ENCODE measurements at regions not wholly inside any gene's neighbourhood (a gene's known extent, or its start where the extent isn't known, plus 50 kb on each side); places are given as distances from the start of the nearest gene placed in this dataset.

DNA sequence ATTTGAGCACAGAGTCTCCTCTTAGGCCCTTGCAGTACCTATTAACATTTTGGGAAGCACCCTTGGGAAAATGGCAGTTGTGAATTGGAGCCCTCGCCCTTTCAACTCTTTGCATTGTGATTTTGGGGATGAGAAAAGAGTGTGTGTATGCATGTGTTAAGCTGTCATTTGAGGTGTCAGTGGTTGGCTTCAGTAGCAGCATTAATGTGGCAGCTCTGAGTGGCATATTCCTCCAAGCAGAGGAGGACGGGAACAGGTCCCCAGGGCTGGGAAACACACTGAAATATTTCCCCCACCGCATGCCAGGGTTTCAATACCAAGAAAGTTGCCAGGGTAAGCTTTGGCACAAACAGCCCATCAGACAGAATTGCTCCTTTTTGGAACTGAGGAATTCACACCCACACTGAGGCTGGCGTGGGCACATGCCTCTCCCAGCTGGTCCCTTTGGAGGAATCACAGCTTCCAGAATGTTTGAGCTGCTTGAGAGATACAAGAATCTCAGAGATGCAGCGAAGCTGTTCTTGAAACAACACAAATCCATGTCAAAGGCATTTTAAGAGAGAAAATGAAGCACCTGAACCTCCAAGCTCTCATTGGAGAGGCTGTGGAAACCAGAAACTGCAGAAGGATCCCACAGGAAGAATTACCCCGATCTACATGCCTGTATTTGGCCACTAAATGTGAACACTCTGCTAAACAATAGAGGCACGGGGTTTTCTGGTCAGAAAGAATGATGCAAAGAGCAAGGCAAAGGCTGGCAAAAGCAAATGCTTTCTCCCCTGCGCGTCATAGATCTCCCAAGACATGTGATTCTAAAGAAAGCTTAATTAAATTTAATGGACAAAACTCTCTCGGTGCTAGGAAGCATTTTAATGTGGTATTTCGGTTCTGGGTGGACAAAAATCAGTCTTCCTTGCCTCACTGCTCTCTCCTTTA, 67.2 kb upstream of the RCN1 start:
- Mint-ChIP-seq H3K36me3 (no peaks in the 10 kb centered on the region), H3K27me3 (peaks cover 13% of the 10 kb centered on the region), H3K27ac (no peak overlapping the region), H3K4me1 (ENCODE audit: unreplicated experiment) (no peaks in the 10 kb centered on the region), H3K9me3 (no peaks in the 10 kb centered on the region), H3K4me3 (no peak overlapping the region)
- DNase-seq (ENCODE audit: extremely low spot score, unreplicated experiment), result no peak
- TF ChIP-seq, protein P1, sequence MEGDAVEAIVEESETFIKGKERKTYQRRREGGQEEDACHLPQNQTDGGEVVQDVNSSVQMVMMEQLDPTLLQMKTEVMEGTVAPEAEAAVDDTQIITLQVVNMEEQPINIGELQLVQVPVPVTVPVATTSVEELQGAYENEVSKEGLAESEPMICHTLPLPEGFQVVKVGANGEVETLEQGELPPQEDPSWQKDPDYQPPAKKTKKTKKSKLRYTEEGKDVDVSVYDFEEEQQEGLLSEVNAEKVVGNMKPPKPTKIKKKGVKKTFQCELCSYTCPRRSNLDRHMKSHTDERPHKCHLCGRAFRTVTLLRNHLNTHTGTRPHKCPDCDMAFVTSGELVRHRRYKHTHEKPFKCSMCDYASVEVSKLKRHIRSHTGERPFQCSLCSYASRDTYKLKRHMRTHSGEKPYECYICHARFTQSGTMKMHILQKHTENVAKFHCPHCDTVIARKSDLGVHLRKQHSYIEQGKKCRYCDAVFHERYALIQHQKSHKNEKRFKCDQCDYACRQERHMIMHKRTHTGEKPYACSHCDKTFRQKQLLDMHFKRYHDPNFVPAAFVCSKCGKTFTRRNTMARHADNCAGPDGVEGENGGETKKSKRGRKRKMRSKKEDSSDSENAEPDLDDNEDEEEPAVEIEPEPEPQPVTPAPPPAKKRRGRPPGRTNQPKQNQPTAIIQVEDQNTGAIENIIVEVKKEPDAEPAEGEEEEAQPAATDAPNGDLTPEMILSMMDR (conservative IDR thresholded peaks at IDR 0.05), result no peak

DNA sequence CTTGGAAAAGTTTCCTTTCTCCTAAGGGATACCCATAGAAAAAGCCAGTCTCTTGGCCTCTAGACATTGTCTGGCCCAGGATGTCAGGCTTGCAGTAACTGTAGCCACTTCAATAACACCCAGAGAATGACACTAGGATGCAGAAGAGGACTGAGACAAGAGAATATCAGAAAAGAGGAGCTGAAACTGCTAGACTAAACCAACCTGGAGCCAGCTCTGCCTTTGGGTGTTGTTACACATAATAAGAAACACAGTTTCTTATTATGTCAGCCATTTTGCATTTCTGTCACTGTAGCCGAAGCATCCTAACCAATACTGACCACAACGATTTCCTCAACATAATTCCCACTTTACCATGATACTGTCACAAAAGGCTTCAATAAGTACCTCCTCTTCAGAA, 72.2 kb upstream of the RCN1 start:
- no peak overlapping the region for H3K4me3 Mint-ChIP-seq
- peaks cover 31% of the 10 kb centered on the region for H3K27me3 Mint-ChIP-seq

DNA sequence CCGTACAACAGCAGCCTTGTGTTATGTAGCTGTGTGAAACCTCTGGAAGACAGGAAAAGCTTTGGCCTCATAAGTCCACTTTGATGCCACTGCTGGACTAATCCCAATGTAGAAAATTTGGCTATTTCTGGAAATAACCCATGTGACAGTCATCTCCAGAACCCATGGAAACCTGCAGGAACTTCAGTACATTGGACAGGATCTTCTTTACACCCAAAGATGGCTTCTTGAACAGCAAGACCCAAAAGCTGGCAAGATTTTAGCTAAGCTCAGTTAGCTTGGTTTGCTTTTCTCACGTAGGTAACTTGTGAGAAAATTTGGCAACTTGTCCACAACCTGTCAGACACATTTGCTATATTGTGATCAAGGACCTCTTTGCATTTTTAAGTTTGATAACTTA, 74.8 kb upstream of the RCN1 start:
- no peaks in the 10 kb centered on the region for H3K9me3 Mint-ChIP-seq
- H3K27ac Mint-ChIP-seq, result no peak overlapping the region
- TF ChIP-seq, protein P1 (conservative IDR thresholded peaks at IDR 0.05), result no peak
- no peak for DNase-seq (ENCODE audit: extremely low spot score, unreplicated experiment)
- H3K27me3 Mint-ChIP-seq, result peaks cover 36% of the 10 kb centered on the region
- H3K36me3 Mint-ChIP-seq, result no peaks in the 10 kb centered on the region
- H3K4me1 Mint-ChIP-seq (ENCODE audit: unreplicated experiment), result no peaks in the 10 kb centered on the region
- no peak overlapping the region for H3K4me3 Mint-ChIP-seq

More for the DNA sequence above, 72.2 kb upstream of the RCN1 start:
- Mint-ChIP-seq H3K9me3 (no peaks in the 10 kb centered on the region), H3K4me1 (ENCODE audit: unreplicated experiment) (no peaks in the 10 kb centered on the region), H3K27ac (no peak overlapping the region), H3K36me3 (no peaks in the 10 kb centered on the region)
- DNase-seq (ENCODE audit: extremely low spot score, unreplicated experiment), result no peak
- TF ChIP-seq, protein P1 (conservative IDR thresholded peaks at IDR 0.05), result no peak

GRCh38 chr11:32015427-32015826, 75.4 kb upstream of the RCN1 start:
- no peak overlapping the region for H3K4me3 Mint-ChIP-seq
- no peak overlapping the region for H3K27ac Mint-ChIP-seq
- no peak for DNase-seq (ENCODE audit: extremely low spot score, unreplicated experiment)
- TF ChIP-seq, protein P1 (conservative IDR thresholded peaks at IDR 0.05), result no peak
- H3K36me3 Mint-ChIP-seq, result no peaks in the 10 kb centered on the region
- H3K27me3 Mint-ChIP-seq, result peaks cover 42% of the 10 kb centered on the region
- no peaks in the 10 kb centered on the region for H3K4me1 Mint-ChIP-seq (ENCODE audit: unreplicated experiment)
- no peaks in the 10 kb centered on the region for H3K9me3 Mint-ChIP-seq

DNA sequence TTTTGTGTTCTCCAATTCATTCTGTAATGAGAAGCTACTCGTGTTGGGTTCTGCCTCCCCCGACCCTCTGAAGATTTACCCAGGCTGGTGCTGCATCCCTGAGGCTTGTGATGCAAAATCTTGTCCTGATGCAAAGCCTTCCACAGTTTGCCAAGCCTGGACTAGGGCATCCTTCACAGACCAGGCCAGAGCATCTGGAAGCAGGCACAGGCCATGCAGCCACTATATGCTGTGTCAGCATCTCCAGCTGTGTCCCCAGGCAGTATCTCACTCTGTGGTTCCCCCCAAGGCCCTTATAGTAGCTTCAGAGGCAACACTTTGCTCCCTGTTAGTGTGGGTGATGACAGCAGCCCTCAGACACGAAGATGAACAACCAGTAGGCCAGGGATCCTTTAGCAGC, 77.3 kb upstream of the RCN1 start:
- peaks cover 58% of the 10 kb centered on the region for H3K27me3 Mint-ChIP-seq
- H3K27ac Mint-ChIP-seq, result no peak overlapping the region
- TF ChIP-seq, protein P1 (conservative IDR thresholded peaks at IDR 0.05), result no peak

More for the DNA sequence above, 77.3 kb upstream of the RCN1 start:
- H3K4me1 Mint-ChIP-seq (ENCODE audit: unreplicated experiment), result no peaks in the 10 kb centered on the region
- no peak for DNase-seq (ENCODE audit: extremely low spot score, unreplicated experiment)
- H3K4me3 Mint-ChIP-seq, result no peak overlapping the region
- no peaks in the 10 kb centered on the region for H3K9me3 Mint-ChIP-seq
- no peaks in the 10 kb centered on the region for H3K36me3 Mint-ChIP-seq

All from type B pancreatic cell (in vitro differentiated cells).